ENCODE measurements at regions not wholly inside any gene's neighbourhood (a gene's known extent, or its start where the extent isn't known, plus 50 kb on each side); places are given as distances from the start of the nearest gene placed in this dataset.

GRCh38 chr12:127487031-127487430 lies 779.9 kb upstream of the TMEM132C start:
- intact Hi-C loops (cut with DNase I) = no loop called here
- no peak for DNase-seq
- H3K27me3 ChIP-seq = no peaks in the 10 kb centered on the region
- H3K4me3 ChIP-seq = no peak overlapping the region
- H3K4me1 ChIP-seq = no peaks in the 10 kb centered on the region
- no peaks in the 10 kb centered on the region for H3K9me3 ChIP-seq
- H3K36me3 ChIP-seq = no peaks in the 10 kb centered on the region
- ATAC-seq = no peak
- WGBS, 4 donors = 89 to 92% (median 90%) methylated on average over 1 of the region's 1 CpG
- no peak overlapping the region for H3K27ac ChIP-seq
- TF ChIP-seq CTCF (IDR thresholded peaks at IDR 0.05) (no peak), POLR2A (IDR thresholded peaks at IDR 0.05) (no peak)

DNA sequence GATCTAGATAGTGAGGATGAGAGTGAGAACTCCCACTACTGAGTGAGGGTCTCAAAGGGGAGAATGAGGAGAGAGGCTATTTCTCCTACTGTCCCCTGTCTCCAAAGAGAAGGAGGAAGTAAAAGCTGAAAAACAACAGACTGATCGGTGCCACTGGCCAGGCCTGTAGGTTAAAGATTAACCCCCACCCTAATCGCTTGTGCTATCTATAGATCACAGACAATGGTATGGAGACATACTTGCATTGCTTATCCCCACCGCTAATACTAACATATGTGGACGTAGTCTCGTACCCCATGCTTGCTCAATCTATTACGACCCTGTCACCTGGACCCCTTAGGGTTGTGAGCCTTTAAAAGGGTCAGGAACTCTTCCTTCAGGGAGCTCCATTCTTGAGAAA lies 777.9 kb upstream of the TMEM132C start:
- Histone ChIP-seq H3K27ac (no peak overlapping the region), H3K27me3 (no peaks in the 10 kb centered on the region), H3K4me3 (no peak overlapping the region), H3K36me3 (no peaks in the 10 kb centered on the region), H3K4me1 (no peaks in the 10 kb centered on the region), H3K9me3 (no peaks in the 10 kb centered on the region)
- TF ChIP-seq CTCF (IDR thresholded peaks at IDR 0.05) = no peak
- TF ChIP-seq POLR2A (IDR thresholded peaks at IDR 0.05) = no peak
- ATAC-seq (no peak), DNase-seq (no peak)
- intact Hi-C loops (cut with DNase I) = no loop called here
- WGBS, 4 donors = 67 to 70% (median 70%) methylated on average over 6 of the region's 6 CpGs

DNA sequence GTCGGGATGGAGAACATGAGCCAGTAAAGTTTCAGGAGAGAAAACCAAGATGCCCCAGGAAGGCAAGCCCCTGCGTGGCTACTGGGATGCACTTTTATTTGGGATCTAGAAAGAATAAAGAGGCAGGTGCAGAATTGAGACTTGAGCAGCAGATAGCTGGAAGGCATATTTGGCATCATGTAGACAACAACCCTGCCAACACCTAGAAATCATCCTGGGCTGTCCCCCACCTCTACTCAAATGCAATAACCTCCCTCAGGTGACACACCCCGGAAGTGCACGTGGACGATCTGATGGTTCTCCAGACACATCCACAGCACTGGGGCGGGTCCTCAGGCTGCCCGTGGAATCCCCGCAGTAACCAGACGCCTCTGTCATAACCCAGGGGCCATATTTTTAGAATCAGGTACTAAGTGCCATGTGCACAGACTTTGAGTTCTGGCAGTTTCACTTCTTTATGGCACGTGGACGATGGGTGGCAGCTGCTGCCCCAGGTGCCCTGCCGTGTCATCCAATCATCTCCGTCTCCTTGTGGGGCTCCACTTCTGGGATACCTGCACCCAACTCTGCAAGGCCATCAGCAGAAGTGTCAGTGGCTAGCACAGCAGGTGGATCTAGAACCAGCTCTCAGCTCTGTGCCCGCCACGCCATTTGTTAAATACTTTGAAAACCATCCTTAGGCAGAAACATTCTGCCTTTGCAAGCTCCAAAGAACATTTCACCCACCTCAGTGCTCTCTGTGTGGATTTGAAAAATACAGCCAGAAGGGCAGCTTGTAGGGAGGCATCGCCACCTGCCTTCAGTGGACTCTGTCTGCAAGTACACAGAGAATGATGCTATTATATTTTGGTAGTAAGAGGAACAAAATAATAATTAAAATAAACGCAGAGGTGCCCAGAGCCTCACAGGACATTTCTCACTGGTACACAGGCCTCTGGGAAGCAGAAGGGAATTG lies 771.7 kb upstream of the TMEM132C start:
- Histone ChIP-seq H3K36me3 (no peaks in the 10 kb centered on the region), H3K27ac (no peak overlapping the region), H3K27me3 (no peaks in the 10 kb centered on the region), H3K4me3 (no peak overlapping the region), H3K4me1 (no peaks in the 10 kb centered on the region), H3K9me3 (no peaks in the 10 kb centered on the region)
- ATAC-seq (no peak), DNase-seq (no peak)
- TF ChIP-seq POLR2A (IDR thresholded peaks at IDR 0.05) = no peak
- intact Hi-C loops (cut with DNase I) = no loop called here
- WGBS, 4 donors = 70 to 86% (median 78%) methylated on average over 16 to 17 of the region's 17 CpGs

DNA sequence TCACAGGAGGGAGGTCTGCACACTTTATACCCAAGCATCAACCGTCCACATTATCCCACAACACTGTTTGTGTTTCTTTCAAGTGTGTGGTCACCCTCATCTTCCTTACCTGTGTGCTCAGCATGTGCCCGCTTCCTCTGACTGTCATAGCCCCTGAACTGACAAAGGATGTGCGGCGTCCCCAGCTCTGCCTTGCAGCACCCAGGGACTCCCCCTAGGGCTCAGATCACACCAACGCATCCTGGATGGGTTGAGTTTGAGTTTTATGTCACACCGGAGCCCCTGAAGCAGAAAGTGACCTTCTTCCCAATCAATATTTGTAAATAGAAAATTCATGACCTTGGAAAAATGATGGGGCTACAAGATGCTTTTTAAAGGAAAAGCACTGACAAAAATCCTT lies 770.7 kb upstream of the TMEM132C start:
- no peak for TF ChIP-seq POLR2A (IDR thresholded peaks at IDR 0.05)
- TF ChIP-seq CTCF (IDR thresholded peaks at IDR 0.05) = no peak
- intact Hi-C loops (cut with DNase I) = no loop called here
- DNase-seq = no peak
- H3K9me3 ChIP-seq = no peaks in the 10 kb centered on the region
- WGBS, 4 donors = 49 to 53% (median 52%) methylated on average over 6 of the region's 6 CpGs
- no peak overlapping the region for H3K27ac ChIP-seq
- H3K27me3 ChIP-seq = no peaks in the 10 kb centered on the region
- H3K4me1 ChIP-seq = no peaks in the 10 kb centered on the region
- H3K4me3 ChIP-seq = no peak overlapping the region
- no peaks in the 10 kb centered on the region for H3K36me3 ChIP-seq
- no peak for ATAC-seq

All from heart left ventricle (tissue), 16 donors.